T-helper 2 cell treated with Interferon-gamma antibody and Interleukin-4, amounts not matched to agents 5 μg/mL and 100 μg/mL, for 36 hours (primary cell): ENCODE measurements at regions not wholly inside any gene's neighbourhood (a gene's known extent, or its start where the extent isn't known, plus 50 kb on each side); places are given as distances from the start of the nearest gene placed in this dataset.
"Not testable (repeated sequence)": the region's sequence is repeated elsewhere in the genome, so short reads cannot be mapped to it uniquely, and the experiment has no call there.

Source experiments
- DNase-seq: peaks from one replicate; pipeline ENCODE4 v3.0.0; 2021; ENCODE audit warnings: low spot score
- H3K27ac Mint-ChIP-seq: one replicate; pipeline ENCODE4 v1.8.0; 2021; ENCODE audit warnings: mild to moderate bottlenecking, mixed read lengths
- H3K27me3 Mint-ChIP-seq: one replicate; pipeline ENCODE4 v1.8.0; 2021; ENCODE audit warnings: low read depth, mixed read lengths
- H3K36me3 Mint-ChIP-seq: one replicate; pipeline ENCODE4 v1.8.0; 2021; ENCODE audit warnings: low read depth, mixed read lengths
- H3K4me1 Mint-ChIP-seq: one replicate; pipeline ENCODE4 v1.8.0; 2021; ENCODE audit warnings: low read depth, mixed read lengths
- H3K4me3 Mint-ChIP-seq: one replicate; pipeline ENCODE4 v1.8.0; 2022; ENCODE audit warnings: mild to moderate bottlenecking, moderate library complexity, mixed read lengths
- H3K9me3 Mint-ChIP-seq: one replicate; pipeline ENCODE4 v1.8.0; 2021; ENCODE audit warnings: mixed read lengths

- H3K27me3 Mint-ChIP-seq, result no peaks in the 10 kb centered on the region
- H3K9me3 Mint-ChIP-seq, result peaks cover 10% of the 10 kb centered on the region
- DNase-seq, result no peak
- no peak overlapping the region for H3K4me3 Mint-ChIP-seq
- H3K27ac Mint-ChIP-seq, result no peak overlapping the region
- H3K36me3 Mint-ChIP-seq, result no peaks in the 10 kb centered on the region
- no peaks in the 10 kb centered on the region for H3K4me1 Mint-ChIP-seq
These were observed 228.3 kb downstream of the BUB3 start for GRCh38 chr10:123382491-123382890.

- no peaks in the 10 kb centered on the region for H3K36me3 Mint-ChIP-seq
- H3K4me1 Mint-ChIP-seq, result no peaks in the 10 kb centered on the region
- peaks cover 13% of the 10 kb centered on the region for H3K9me3 Mint-ChIP-seq
These were observed 231.4 kb downstream of the BUB3 start for GRCh38 chr10:123385508-123386080.

GRCh38 chr10:123389520-123389919, 235.3 kb downstream of the BUB3 start:
- H3K36me3 Mint-ChIP-seq, result no peaks in the 10 kb centered on the region
- H3K27ac Mint-ChIP-seq, result no peak overlapping the region
- no peak overlapping the region for H3K4me3 Mint-ChIP-seq
- no peak for DNase-seq
- H3K9me3 Mint-ChIP-seq, result peaks cover 13% of the 10 kb centered on the region
- H3K27me3 Mint-ChIP-seq, result no peaks in the 10 kb centered on the region
- no peaks in the 10 kb centered on the region for H3K4me1 Mint-ChIP-seq

More at GRCh38 chr10:123385508-123386080, 231.4 kb downstream of the BUB3 start:
- Mint-ChIP-seq H3K27me3 (no peaks in the 10 kb centered on the region), H3K4me3 (no peak overlapping the region), H3K27ac (no peak overlapping the region)
- no peak for DNase-seq

GRCh38 chr10:123390332-123390731, 236.1 kb downstream of the BUB3 start:
- Mint-ChIP-seq H3K27me3 (no peaks in the 10 kb centered on the region), H3K4me3 (no peak overlapping the region), H3K27ac (no peak overlapping the region), H3K4me1 (no peaks in the 10 kb centered on the region), H3K9me3 (peaks cover 13% of the 10 kb centered on the region), H3K36me3 (no peaks in the 10 kb centered on the region)
- DNase-seq, result no peak

GRCh38 chr10:123390874-123391273, 236.7 kb downstream of the BUB3 start:
- Mint-ChIP-seq H3K27ac (no peak overlapping the region), H3K36me3 (no peaks in the 10 kb centered on the region), H3K27me3 (no peaks in the 10 kb centered on the region), H3K4me1 (no peaks in the 10 kb centered on the region), H3K4me3 (no peak overlapping the region), H3K9me3 (peaks cover 9% of the 10 kb centered on the region)
- no peak for DNase-seq

GRCh38 chr10:123391275-123392028, 237.2 kb downstream of the BUB3 start:
- Mint-ChIP-seq H3K4me3 (no peak overlapping the region), H3K9me3 (peaks cover 7% of the 10 kb centered on the region), H3K4me1 (no peaks in the 10 kb centered on the region), H3K27me3 (no peaks in the 10 kb centered on the region), H3K36me3 (no peaks in the 10 kb centered on the region), H3K27ac (no peak overlapping the region)
- no peak for DNase-seq

GRCh38 chr10:123392182-123392963, 238.2 kb downstream of the BUB3 start:
- no peak for DNase-seq
- Mint-ChIP-seq H3K4me1 (no peaks in the 10 kb centered on the region), H3K9me3 (peaks cover 4% of the 10 kb centered on the region), H3K36me3 (no peaks in the 10 kb centered on the region), H3K27me3 (no peaks in the 10 kb centered on the region), H3K27ac (no peak overlapping the region), H3K4me3 (no peak overlapping the region)

- Mint-ChIP-seq H3K27me3 (no peaks in the 10 kb centered on the region), H3K4me1 (no peaks in the 10 kb centered on the region), H3K4me3 (no peak overlapping the region), H3K9me3 (no peaks in the 10 kb centered on the region), H3K36me3 (no peaks in the 10 kb centered on the region), H3K27ac (no peak overlapping the region)
- no peak for DNase-seq
These were observed 239.0 kb downstream of the BUB3 start for GRCh38 chr10:123393170-123393569.

GRCh38 chr10:123394382-123394781, 240.2 kb downstream of the BUB3 start:
- H3K36me3 Mint-ChIP-seq, result no peaks in the 10 kb centered on the region
- DNase-seq, result no peak
- H3K4me3 Mint-ChIP-seq, result no peak overlapping the region
- H3K27me3 Mint-ChIP-seq, result no peaks in the 10 kb centered on the region
- H3K9me3 Mint-ChIP-seq, result no peaks in the 10 kb centered on the region
- H3K27ac Mint-ChIP-seq, result no peak overlapping the region
- H3K4me1 Mint-ChIP-seq, result no peaks in the 10 kb centered on the region

GRCh38 chr10:123395234-123395633, 241.0 kb downstream of the BUB3 start:
- H3K27me3 Mint-ChIP-seq, H3K27ac Mint-ChIP-seq: not testable (repeated sequence)

GRCh38 chr10:123395906-123396305, 241.7 kb downstream of the BUB3 start:
- no peaks in the 10 kb centered on the region for H3K36me3 Mint-ChIP-seq
- H3K4me1 Mint-ChIP-seq, result no peaks in the 10 kb centered on the region
- no peaks in the 10 kb centered on the region for H3K27me3 Mint-ChIP-seq
- H3K27ac Mint-ChIP-seq, result no peak overlapping the region
- H3K4me3 Mint-ChIP-seq, result no peak overlapping the region
- H3K9me3 Mint-ChIP-seq, result no peaks in the 10 kb centered on the region
- no peak for DNase-seq

More at GRCh38 chr10:123395234-123395633, 241.0 kb downstream of the BUB3 start:
- not testable (repeated sequence) for H3K4me1 Mint-ChIP-seq, DNase-seq, H3K9me3 Mint-ChIP-seq, H3K36me3 Mint-ChIP-seq, H3K4me3 Mint-ChIP-seq

GRCh38 chr10:123398180-123398591, 244.0 kb downstream of the BUB3 start:
- no peak overlapping the region for H3K27ac Mint-ChIP-seq
- H3K4me3 Mint-ChIP-seq, result no peak overlapping the region
- H3K27me3 Mint-ChIP-seq, result no peaks in the 10 kb centered on the region
- no peaks in the 10 kb centered on the region for H3K36me3 Mint-ChIP-seq
- H3K9me3 Mint-ChIP-seq, result no peaks in the 10 kb centered on the region
- H3K4me1 Mint-ChIP-seq, result no peaks in the 10 kb centered on the region
- no peak for DNase-seq

- Mint-ChIP-seq H3K36me3 (no peaks in the 10 kb centered on the region), H3K4me1 (no peaks in the 10 kb centered on the region), H3K27ac (no peak overlapping the region), H3K4me3 (no peak overlapping the region), H3K27me3 (no peaks in the 10 kb centered on the region), H3K9me3 (no peaks in the 10 kb centered on the region)
- no peak for DNase-seq
These were observed 244.6 kb downstream of the BUB3 start for GRCh38 chr10:123398756-123399155.

- no peak overlapping the region for H3K27ac Mint-ChIP-seq
- peaks cover 2% of the 10 kb centered on the region for H3K9me3 Mint-ChIP-seq
- no peaks in the 10 kb centered on the region for H3K27me3 Mint-ChIP-seq
- H3K4me1 Mint-ChIP-seq, result no peaks in the 10 kb centered on the region
- H3K36me3 Mint-ChIP-seq, result no peaks in the 10 kb centered on the region
- H3K4me3 Mint-ChIP-seq, result no peak overlapping the region
- DNase-seq, result no peak
These were observed 245.2 kb downstream of the BUB3 start for GRCh38 chr10:123399276-123399839.
